ENCODE measurements at regions not wholly inside any gene's neighbourhood (a gene's known extent, or its start where the extent isn't known, plus 50 kb on each side); places are given as distances from the start of the nearest gene placed in this dataset.

DNA sequence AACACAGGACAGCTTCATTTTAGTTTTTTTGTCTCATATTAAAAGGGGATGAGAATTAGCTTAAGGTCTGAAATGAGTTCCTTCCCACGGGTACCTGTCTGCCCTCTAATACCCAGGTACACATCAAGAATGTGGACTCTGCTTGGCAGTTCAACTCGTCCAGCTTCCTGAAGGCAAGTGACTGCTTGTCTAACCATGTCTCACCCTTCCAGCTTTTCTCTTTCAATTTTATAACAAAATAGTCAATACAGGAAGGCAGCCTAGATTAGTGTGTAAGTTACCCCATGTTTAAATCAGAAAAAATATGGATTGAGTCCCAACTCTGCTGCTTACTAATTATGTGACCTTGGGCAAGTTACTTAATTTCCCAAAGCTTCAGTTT, 50.5 kb upstream of the C5orf46 start:
- TF ChIP-seq POLR2A (IDR thresholded peaks at IDR 0.05; ENCODE audit: low read depth, low read length) (no peak), TAF1 (IDR thresholded peaks at IDR 0.05; ENCODE audit: borderline replicate concordance, low read depth, low read length) (no peak)
